Type B pancreatic cell (in vitro differentiated cells): ENCODE measurements at regions not wholly inside any gene's neighbourhood (a gene's known extent, or its start where the extent isn't known, plus 50 kb on each side); places are given as distances from the start of the nearest gene placed in this dataset.

Source experiments
- DNase-seq: peaks from one replicate; pipeline ENCODE4 v3.0.0; 2021; ENCODE audit warnings: mixed read lengths; ENCODE audit not compliant: unreplicated experiment; ENCODE audit errors: extremely low spot score
- H3K27ac Mint-ChIP-seq: 2 replicates; pipeline ENCODE4 v1.8.0; 2021; ENCODE audit warnings: mild to moderate bottlenecking, mixed read lengths
- H3K27me3 Mint-ChIP-seq: 2 replicates; pipeline ENCODE4 v1.8.0; 2021; ENCODE audit warnings: mixed read lengths
- H3K36me3 Mint-ChIP-seq: 2 replicates; pipeline ENCODE4 v1.8.0; 2021; ENCODE audit warnings: mixed read lengths
- H3K4me1 Mint-ChIP-seq: one replicate; pipeline ENCODE4 v1.8.0; 2021; ENCODE audit warnings: mixed read lengths; ENCODE audit not compliant: unreplicated experiment
- H3K4me3 Mint-ChIP-seq: 2 replicates; pipeline ENCODE4 v1.8.0; 2021; ENCODE audit warnings: mild to moderate bottlenecking, mixed read lengths
- H3K9me3 Mint-ChIP-seq: 2 replicates; pipeline ENCODE4 v1.8.0; 2021; ENCODE audit warnings: mixed read lengths
- CTCF ChIP-seq: fragments of 200-600 bp; sonication (generic); conservative IDR thresholded peaks from 2 replicates; pipeline ENCODE4 v1.5.0; 2021; ENCODE audit warnings: antibody characterized with exemption, mild to moderate bottlenecking

- Mint-ChIP-seq H3K36me3 (no peaks in the 10 kb centered on the region), H3K4me3 (no peak overlapping the region), H3K9me3 (no peaks in the 10 kb centered on the region), H3K4me1 (no peaks in the 10 kb centered on the region), H3K27me3 (peaks cover 36% of the 10 kb centered on the region), H3K27ac (no peak overlapping the region)
- no peak for DNase-seq
- no peak for TF ChIP-seq CTCF
Observed at GRCh38 chr10:120011359-120012130, 119.0 kb downstream of the SEC23IP start.

- H3K27me3 Mint-ChIP-seq = peaks cover 36% of the 10 kb centered on the region
- no peak for DNase-seq
- H3K27ac Mint-ChIP-seq = no peak overlapping the region
- H3K4me3 Mint-ChIP-seq = no peak overlapping the region
- H3K36me3 Mint-ChIP-seq = no peaks in the 10 kb centered on the region
- H3K9me3 Mint-ChIP-seq = no peaks in the 10 kb centered on the region
- no peak for TF ChIP-seq CTCF
- H3K4me1 Mint-ChIP-seq = no peaks in the 10 kb centered on the region
Observed at GRCh38 chr10:120012131-120012400, 119.5 kb downstream of the SEC23IP start.

- no peaks in the 10 kb centered on the region for H3K4me1 Mint-ChIP-seq
- no peaks in the 10 kb centered on the region for H3K36me3 Mint-ChIP-seq
- DNase-seq = no peak
- TF ChIP-seq CTCF = no peak
- H3K4me3 Mint-ChIP-seq = no peak overlapping the region
- H3K27me3 Mint-ChIP-seq = peaks cover 36% of the 10 kb centered on the region
- H3K9me3 Mint-ChIP-seq = no peaks in the 10 kb centered on the region
- H3K27ac Mint-ChIP-seq = no peak overlapping the region
Observed at GRCh38 chr10:120012566-120012965, 120.0 kb downstream of the SEC23IP start.

GRCh38 chr10:120014031-120014430 is 121.5 kb downstream of the SEC23IP start:
- DNase-seq = no peak
- Mint-ChIP-seq H3K4me3 (no peak overlapping the region), H3K36me3 (no peaks in the 10 kb centered on the region), H3K4me1 (no peaks in the 10 kb centered on the region), H3K9me3 (no peaks in the 10 kb centered on the region), H3K27me3 (peaks cover 36% of the 10 kb centered on the region), H3K27ac (no peak overlapping the region)
- no peak for TF ChIP-seq CTCF

- Mint-ChIP-seq H3K4me1 (no peaks in the 10 kb centered on the region), H3K27me3 (peaks cover 36% of the 10 kb centered on the region), H3K27ac (no peak overlapping the region), H3K9me3 (no peaks in the 10 kb centered on the region), H3K4me3 (no peak overlapping the region), H3K36me3 (no peaks in the 10 kb centered on the region)
- TF ChIP-seq CTCF = no peak
- no peak for DNase-seq
Observed at GRCh38 chr10:120015064-120015463, 122.5 kb downstream of the SEC23IP start.

GRCh38 chr10:120016906-120017305 is 124.4 kb downstream of the SEC23IP start:
- Mint-ChIP-seq H3K27me3 (peaks cover 22% of the 10 kb centered on the region), H3K4me1 (no peaks in the 10 kb centered on the region), H3K36me3 (no peaks in the 10 kb centered on the region), H3K27ac (no peak overlapping the region), H3K4me3 (no peak overlapping the region), H3K9me3 (no peaks in the 10 kb centered on the region)
- DNase-seq = no peak
- TF ChIP-seq CTCF = no peak
